HG03097 (cell line): ENCODE measurements at regions not wholly inside any gene's neighbourhood (a gene's known extent, or its start where the extent isn't known, plus 50 kb on each side); places are given as distances from the start of the nearest gene placed in this dataset.

Source experiments
- ATAC-seq: cut with Tn5 transposase; IDR thresholded peaks from one replicate; pipeline ENCODE4 v1.9.1; 2021; ENCODE audit not compliant: unreplicated experiment, low FRiP score

DNA sequence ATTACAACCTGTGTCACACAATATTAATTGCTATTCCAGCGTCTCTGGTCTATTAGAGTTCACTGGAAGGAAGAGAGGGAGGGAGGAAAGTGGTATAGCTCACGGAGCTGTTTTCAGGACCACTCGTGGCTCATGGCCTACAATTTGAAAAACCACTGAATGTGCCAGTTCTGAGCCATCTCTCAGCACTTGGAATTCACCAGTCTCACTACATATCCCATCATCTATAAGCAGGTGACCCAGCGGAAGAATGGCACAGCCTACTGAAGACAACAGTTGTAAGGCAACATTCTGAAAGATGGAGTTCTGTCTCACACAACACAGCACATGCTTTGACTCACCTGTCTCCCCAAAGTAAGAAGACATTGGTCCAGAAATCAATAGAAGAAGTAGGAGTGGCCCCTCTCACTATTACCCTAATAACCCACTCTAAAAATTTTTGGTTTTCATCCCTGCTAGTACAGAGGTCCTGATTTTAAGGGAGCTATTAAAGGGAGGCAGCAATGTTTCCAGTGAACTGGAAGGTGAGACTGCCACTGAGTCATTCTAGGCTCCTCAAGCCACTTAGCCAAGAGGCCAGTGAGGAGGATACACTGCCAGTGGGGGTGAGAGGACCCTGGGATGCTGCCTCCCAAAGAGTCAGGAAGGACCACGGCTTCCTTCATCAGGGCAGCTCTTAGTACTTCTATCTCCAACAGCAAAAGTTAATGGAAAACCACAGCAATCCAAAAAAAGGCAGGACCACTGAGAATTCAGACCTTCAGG lies 50.0 kb upstream of the DOCK9 start:
- no peak for ATAC-seq

DNA sequence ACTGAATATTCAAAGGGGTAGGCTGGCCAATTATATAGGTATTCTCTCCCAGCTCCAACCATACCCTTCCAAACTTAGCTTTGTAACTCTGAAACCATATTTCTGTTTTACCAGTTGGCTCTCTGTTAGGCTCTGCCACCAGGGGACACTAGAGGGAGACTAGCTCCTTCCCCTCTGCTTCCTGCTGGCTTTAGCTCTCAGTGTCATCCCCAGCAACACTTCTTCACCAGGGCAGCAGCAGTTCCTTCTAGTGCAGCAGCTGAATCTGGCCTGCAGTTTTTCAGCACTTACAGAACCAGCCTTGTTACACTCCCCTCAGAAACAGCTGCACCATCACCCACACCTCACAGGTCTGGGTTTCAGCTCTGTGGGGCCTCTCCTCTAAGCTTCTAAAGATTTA lies 51.0 kb upstream of the DOCK9 start:
- no peak for ATAC-seq

DNA sequence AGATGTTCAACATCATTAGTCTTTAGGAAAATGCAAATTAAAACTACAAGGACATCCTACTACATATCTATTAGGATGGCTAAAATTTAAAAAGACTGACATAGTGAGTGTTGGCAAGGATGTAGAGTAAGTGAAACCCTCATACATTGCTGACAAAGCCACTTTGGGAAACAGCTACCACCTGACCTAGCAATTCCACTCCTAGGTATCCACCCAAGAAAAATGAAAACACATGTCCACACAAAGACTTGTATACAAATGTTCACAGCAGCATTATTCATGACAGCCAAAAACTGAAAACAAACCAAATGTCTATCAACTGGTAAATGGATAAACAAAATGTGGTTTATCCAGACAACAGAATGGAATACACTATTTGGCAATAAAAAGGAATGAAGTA lies 51.7 kb upstream of the DOCK9 start:
- no peak for ATAC-seq

DNA sequence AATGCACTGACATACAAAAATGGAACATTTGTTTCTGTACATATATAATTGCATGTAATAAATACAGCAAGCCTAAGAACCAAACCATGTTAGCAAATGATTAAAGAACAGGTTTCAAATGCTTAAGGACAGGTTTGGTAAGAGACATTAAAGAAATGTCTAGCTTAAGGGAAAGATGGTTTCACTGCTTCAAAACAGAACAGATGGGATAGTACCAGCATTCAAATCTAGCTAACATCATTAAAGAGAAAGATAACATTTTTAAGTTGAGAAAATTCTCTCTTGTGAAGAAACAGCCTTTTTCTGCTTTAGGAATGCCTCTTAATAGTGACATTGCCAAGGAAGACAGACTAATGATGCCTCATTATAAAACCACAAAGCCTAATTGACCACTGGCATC lies 52.5 kb upstream of the DOCK9 start:
- ATAC-seq, result no peak

DNA sequence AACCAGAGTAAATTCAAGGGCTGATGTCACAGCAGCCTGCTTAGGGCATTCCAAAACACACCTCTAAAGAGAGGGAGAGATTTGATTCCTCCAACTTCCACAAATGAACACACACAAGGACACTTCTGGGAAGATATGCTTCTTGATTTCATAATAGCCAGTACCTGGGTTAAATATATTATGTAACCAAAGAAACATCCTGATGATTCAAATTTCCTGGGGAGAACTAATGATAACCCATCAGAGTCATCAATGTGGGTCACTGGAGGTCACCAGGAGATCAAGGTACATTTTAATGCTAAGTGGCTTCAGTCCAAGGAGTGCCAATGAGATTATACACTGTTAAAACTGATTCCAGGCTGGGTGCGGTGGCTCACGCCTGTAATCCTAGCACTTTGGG lies 54.0 kb upstream of the DOCK9 start:
- no peak for ATAC-seq

DNA sequence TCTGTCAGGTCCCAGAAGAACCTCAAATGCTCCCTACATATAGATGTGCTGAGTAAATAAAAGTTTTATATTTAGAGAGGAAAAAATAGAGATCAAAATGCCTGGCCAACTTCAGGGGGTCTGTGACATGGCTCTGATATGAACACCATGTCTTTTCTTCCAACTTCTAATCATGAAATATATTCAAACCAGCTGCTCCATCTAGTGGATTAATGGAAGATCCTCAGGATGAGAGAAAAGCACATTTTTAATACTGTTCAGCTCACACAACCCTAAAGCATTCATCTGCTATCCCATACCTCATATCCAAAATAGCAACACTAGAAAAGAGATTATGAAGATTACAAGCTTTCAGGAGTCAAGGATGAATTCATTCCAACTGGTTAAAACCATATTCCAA lies 56.0 kb upstream of the DOCK9 start:
- no peak for ATAC-seq

DNA sequence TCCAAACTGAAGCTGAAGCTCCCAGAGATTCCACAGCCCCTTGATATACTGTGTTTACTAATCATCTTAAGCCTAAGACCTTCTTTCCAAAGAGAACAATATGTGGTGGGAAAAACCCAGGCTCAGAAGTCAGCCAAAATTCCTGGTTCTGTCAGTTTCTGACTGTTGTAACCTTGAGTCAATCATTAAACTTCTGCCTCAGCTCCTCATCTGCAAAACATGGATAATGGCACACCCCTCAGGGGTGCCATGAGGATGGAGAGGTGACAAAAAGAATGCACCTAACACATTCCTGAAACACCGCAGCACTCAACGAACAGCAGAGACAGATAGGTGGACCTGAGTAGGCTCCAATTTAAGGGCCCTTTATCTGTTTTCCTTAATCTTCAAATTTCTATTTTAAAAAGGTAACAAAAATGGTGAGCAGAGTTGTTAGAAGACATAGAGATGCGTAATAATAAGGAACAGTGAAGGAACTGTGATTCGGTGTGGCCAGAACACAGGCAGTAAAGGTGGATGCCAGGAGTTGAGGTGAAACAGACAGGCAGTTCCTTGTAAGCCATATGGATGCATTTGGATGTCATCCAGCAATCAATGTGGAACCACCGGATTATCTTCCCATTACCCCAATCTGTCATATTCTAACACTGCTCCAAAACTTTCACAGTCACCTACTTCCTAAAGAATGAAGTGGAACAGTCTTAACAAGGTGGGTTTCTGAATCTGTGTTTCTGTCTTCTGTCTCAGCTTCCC lies 56.6 kb upstream of the DOCK9 start:
- ATAC-seq, result no peak

DNA sequence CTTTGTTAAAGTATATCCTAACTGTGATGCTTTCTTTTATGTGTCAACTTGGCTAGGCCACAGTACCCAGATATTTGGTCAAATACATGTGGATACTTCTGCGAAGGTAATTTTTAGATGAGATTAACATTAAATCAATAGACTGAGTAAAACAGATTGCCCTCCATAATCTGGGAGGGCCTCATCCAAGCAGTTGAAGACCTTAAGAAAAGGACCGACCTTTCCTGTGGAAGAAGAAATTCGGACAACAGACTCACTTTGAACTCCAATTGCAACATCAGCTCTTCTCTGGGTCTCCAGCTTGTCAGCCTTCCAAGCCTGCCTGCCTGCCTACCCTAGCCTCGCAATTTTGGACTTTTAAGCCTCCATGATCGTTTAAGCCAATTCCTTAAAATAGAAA lies 57.9 kb upstream of the DOCK9 start:
- ATAC-seq, result no peak

DNA sequence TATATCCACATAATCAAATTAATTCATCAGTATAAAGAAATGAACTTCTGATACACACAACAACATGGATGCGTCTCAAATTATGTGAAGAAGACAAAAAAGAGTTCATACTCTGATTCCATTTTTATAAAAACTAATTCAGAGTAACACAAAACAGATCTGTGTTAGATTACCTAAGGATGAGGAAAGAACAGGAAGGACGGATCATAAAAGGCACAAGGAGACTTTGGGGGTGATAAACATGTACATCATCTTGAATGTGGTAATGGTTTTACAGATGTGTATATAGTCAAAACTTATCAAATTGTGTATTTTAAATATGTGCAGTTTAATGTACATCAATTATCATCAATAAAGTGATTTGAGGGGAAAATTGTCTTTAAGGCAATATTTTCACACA lies 59.9 kb upstream of the DOCK9 start:
- no peak for ATAC-seq

DNA sequence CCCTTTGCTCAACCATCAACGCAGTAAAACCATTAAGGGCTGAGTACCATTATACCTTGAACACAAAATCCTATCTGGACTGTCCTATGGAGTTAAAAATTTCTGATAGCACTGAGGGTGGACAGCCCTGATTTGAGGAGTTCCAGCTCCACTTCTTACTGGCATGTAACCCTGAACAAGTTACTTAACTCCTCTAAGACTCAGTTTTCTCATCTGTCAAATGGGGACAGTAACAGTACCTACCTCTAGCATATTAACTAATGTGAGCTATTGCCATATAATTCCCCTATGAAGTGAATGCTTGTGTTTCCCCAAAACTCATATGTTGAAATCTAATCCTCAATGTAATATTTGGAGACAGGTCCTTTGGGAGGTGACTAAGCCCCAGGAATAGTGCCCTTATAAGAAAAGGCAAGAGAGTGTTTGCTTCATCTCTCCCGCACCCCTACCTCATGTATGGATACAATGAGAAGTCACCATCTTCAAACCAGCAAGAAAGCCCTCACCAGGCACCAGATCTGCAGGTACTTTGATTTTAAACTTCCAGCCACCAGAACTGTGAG lies 61.9 kb upstream of the DOCK9 start:
- ATAC-seq, result no peak

DNA sequence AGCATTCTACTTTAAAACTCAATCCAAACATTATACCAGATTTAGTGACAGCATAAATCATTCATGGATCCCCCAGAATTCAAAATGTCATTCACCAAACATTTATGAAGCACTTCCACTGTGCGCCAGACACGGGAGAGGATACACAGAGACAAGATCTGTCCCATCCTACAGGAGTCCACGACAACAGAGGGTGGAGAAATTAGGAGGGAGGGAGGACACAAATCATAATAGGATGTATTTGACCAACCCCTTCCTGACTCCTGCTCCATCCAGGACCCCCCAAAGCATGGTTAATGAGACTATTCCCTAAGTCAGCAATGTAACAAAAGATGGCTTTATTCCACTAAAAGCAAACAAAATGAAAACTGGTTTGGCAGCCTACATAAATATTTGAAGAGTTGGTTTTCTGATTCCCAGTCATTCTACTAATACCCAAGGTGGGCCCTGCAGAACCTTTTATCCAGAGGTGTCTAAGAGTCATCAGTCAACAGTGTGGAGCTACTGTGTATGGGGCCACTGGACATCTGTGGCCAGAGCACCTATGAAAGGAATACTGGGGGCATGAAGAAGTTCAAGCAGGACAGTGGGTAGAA lies 62.8 kb upstream of the DOCK9 start:
- no peak for ATAC-seq

DNA sequence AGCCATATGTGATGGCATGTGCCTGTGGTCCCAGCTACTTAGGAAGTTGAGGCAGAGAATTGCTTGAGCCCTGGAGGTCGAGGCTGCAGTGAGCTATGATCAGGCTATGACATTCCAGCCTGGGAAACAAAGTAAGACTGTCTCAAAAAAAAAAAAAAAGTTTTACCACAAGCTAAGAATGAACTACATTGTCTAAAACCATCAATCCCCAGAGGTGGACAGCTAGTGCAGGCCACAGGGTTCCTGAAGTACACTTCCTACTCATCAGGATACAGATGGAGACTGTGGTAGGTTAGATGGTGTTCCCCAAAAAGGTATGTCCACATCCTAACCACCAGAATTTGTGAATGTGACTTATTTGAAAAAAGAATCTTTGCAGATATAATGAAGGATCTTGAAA lies 63.5 kb upstream of the DOCK9 start:
- no peak for ATAC-seq

DNA sequence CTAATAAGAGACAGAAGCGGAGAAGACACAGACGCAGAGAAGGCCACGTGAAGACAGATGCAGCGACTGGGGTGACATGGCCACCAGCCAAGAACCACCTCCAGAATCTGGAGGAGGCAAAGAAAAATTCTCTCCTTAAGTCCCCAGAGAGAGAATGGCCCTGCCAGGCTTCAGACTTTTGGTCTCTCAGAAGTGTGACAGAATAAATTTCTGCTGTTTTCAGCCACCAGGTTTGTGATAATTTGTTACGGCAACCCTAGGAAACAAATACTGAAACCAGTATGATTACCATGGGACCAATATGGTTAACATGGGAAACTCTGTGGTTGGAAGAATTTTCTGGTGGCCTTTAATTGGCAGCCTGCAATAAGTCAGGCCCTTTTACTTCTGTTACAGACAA lies 63.9 kb upstream of the DOCK9 start:
- peak; percentile 40 for ATAC-seq

DNA sequence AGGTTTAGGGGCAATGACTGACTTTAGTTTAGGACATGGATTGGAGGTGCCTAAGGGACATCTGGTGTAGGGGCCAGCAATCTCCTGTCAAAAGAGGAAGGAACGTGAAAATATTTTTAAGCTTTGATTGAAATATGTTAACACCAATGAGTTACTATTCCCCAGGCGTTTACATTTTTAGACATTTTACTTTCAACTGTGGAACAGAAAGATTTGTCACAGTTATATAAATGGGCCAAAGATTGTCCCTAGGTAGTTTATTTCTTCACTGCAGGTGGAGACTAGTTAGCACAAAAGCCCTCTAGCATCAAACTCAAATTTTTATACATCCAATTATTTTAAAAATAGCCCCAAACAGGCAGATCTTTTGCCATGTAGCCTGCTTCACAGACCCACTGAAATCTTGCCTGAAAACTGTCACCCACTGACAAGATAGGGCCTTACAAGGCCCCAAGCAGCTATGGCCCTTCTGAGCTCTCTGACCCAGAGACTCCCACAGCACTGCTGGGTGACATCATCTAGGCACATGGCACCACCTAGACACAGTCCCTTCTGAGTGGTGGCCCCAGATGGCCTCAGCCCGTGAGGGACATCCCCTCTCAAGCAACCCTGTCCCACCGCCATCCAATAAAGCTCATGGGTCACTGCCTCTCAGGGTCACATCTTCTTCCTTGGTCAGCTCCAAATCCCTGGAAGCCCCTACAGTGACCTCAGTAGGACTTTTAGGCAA lies 64.8 kb upstream of the DOCK9 start:
- no peak for ATAC-seq

DNA sequence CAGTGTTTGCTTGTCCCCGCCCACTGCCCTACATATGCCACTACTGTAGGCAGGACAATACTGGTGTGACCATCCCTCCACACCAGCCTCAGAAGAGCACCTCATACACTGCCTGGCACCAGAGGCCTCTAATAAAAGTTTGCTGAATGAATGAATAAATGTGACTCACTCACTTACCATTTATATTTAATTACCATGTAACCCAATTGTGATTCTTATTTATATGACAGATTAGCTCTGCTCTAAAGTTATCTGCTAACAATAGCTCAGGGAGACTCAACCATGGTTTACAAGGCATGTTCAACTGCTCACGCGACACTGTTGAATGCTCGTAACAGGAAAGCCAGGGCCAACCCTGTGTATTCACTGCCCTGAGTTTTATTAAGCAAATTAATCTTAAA lies 66.0 kb upstream of the DOCK9 start:
- ATAC-seq, result no peak

DNA sequence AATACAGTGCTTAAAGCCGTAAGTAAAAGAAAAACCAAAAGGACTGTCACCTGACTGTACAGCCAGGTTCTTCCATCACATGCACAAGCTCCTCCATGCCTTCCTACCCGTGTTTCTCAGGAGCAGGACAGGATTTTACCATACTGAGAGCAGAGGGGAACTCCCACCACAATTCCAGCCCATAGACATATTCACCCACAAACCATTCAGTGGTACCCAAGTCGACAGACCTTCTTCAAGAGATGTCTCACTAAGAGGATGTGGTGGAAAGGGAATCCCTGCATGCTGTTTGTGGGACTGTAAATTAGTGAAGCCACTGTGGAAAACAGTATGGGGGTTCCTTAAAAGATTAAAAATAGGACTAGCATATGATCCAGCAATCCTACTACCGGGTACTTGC lies 66.9 kb upstream of the DOCK9 start:
- ATAC-seq, result no peak

DNA sequence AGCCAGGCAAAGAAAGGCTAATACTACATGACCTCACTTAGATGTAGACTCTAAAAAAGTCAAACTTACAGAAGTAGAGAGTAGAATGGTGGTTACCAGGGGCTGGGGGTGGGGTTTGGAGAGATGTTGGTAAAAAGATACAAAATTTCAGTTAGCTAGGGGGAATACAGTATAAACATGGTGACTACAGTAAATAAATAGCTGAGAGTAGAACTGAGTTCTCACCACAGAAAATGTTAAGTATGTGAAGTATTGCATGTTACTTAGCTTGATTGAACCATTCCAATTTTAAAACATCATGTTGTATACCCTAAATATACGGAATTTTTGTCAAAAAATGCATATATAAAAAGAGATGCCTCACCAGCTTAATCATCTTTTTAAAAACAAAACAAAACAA lies 67.5 kb upstream of the DOCK9 start:
- no peak for ATAC-seq

DNA sequence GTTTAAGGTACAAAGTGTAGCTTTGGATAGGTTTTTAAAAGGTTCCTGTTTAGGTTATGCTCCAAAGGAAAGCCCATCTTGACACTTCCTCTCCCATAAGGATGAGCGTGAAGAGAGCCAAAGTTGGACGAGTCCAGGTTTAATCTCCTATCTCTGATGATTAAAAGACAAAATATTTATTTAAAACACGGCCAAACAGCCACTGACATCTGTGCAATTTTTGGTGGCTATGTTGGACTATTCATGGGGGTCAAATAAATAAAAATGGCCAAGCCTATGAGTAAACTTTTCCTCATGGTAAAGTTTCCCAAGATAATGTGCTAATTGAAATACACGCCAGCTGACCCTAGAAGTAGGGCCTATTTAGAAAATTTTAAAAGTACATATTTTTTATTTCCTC lies 69.0 kb upstream of the DOCK9 start:
- ATAC-seq, result no peak

DNA sequence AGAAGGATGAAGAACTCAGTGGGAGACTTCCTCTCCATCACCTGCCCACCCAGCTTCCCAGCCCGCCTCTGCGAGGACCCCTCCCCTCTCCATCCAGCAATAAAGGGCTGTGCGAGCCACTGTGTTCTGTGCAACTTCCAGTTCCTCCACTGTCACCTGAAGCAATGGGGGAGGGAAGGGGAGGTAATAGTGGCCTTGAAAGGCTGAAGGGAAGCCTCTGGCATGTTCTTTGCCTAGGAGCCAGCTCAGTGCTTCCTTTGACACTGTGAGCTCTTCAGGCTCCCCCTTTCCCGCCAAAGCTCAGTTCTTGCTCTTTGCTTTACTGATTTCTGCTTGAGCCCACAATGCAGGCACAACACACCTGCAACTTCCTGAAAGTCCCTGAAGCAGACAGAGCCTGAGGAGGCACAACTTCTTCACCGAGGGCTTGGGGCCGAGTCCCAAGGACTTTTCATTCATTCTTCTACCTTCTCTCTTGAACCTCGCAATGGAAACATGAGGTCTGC lies 73.2 kb upstream of the DOCK9 start:
- no peak for ATAC-seq

DNA sequence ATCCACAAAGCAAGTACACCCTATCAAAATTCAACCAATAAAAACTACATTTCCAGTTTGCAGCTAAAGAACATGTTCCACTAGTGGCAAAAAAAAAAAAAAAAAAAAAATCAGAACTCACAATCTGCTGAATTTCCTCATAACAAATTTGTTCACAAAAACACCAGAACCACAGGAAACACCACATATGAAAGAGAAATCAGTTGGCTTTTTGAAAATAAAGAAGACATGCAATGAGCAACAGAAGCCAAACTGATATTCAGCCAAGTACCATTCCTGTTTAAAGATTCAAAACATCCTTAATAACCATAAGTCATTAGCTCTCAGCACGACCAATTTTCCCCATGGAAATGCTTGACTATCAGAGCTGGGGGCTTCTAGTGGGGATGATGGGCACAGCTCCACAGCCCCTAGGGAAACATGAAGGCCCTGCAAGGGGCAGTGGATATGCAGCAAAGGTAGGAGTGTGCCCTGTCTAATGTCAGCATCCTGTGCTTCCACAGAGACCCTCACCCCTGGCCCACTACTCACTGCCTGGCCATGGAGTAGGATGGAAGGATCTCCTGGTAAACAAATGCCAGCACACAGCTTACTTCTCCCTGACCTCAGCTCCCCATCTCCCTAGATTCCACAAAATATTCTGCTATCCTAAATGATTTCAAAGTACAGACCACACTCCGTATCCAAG lies 74.0 kb upstream of the DOCK9 start:
- ATAC-seq, result no peak
